HUES6 (cell line): ENCODE measurements at regions not wholly inside any gene's neighbourhood (a gene's known extent, or its start where the extent isn't known, plus 50 kb on each side); places are given as distances from the start of the nearest gene placed in this dataset.

ENCODE experiments used
- H3K27ac ChIP-seq: 2 replicates; pipeline ENCODE4 v1.7.0; 2013; ENCODE audit warnings: low read depth, mild to moderate bottlenecking, low read length, inconsistent platforms
- H3K27me3 ChIP-seq: 2 replicates; pipeline ENCODE4 v1.6.1; 2013; ENCODE audit warnings: low read length; ENCODE audit not compliant: control insufficient read depth, insufficient read depth
- H3K36me3 ChIP-seq: 2 replicates; pipeline ENCODE4 v1.6.1; 2013; ENCODE audit warnings: low read length; ENCODE audit not compliant: control insufficient read depth, insufficient read depth
- H3K4me1 ChIP-seq: 2 replicates; pipeline ENCODE4 v1.6.1; 2013; ENCODE audit warnings: low read length; ENCODE audit not compliant: control insufficient read depth, insufficient read depth
- H3K4me3 ChIP-seq: 2 replicates; pipeline ENCODE4 v1.5.1; 2013; ENCODE audit warnings: low read depth, low read length
- H3K9ac ChIP-seq: one replicate; pipeline ENCODE4 v1.6.1; 2013; ENCODE audit warnings: mild to moderate bottlenecking, low read length
- H3K9me3 ChIP-seq: 2 replicates; pipeline ENCODE4 v1.6.1; 2013; ENCODE audit warnings: low read depth, low read length; ENCODE audit not compliant: control insufficient read depth, insufficient read depth

GRCh38 chr1:81165963-81166362 is 634.8 kb upstream of the ADGRL2 start:
- no peak overlapping the region for H3K27ac ChIP-seq
- H3K9ac ChIP-seq: no peak overlapping the region
- H3K27me3 ChIP-seq: no peaks in the 10 kb centered on the region
- H3K9me3 ChIP-seq: peaks cover 9% of the 10 kb centered on the region; the same call in 1 of the 2 replicates
- H3K4me3 ChIP-seq: no peak overlapping the region
- no peaks in the 10 kb centered on the region for H3K36me3 ChIP-seq
- no peaks in the 10 kb centered on the region for H3K4me1 ChIP-seq

GRCh38 chr1:81160696-81161095 is 640.0 kb upstream of the ADGRL2 start:
- no peaks in the 10 kb centered on the region for H3K9me3 ChIP-seq
- H3K4me1 ChIP-seq: peaks cover 6% of the 10 kb centered on the region; the same call in 1 of the 2 replicates
- no peak overlapping the region for H3K9ac ChIP-seq
- no peak overlapping the region for H3K4me3 ChIP-seq
- no peaks in the 10 kb centered on the region for H3K27me3 ChIP-seq
- no peaks in the 10 kb centered on the region for H3K36me3 ChIP-seq
- H3K27ac ChIP-seq: no peak overlapping the region

GRCh38 chr1:81158592-81158991 is 642.1 kb upstream of the ADGRL2 start:
- Histone ChIP-seq H3K36me3 (no peaks in the 10 kb centered on the region), H3K27me3 (no peaks in the 10 kb centered on the region), H3K9me3 (no peaks in the 10 kb centered on the region), H3K27ac (no peak overlapping the region), H3K4me1 (peaks cover 9% of the 10 kb centered on the region; the same call in 1 of the 2 replicates), H3K9ac (no peak overlapping the region), H3K4me3 (no peak overlapping the region)

- Histone ChIP-seq H3K9ac (no peak overlapping the region), H3K27ac (no peak overlapping the region), H3K4me3 (no peak overlapping the region), H3K9me3 (no peaks in the 10 kb centered on the region), H3K4me1 (peaks cover 9% of the 10 kb centered on the region; the same call in 1 of the 2 replicates), H3K36me3 (no peaks in the 10 kb centered on the region), H3K27me3 (no peaks in the 10 kb centered on the region)
These were observed 643.0 kb upstream of the ADGRL2 start for GRCh38 chr1:81157686-81158085.

GRCh38 chr1:81156887-81157286 is 643.8 kb upstream of the ADGRL2 start:
- no peaks in the 10 kb centered on the region for H3K9me3 ChIP-seq
- no peak overlapping the region for H3K27ac ChIP-seq
- H3K27me3 ChIP-seq: no peaks in the 10 kb centered on the region
- H3K9ac ChIP-seq: no peak overlapping the region
- peaks cover 9% of the 10 kb centered on the region; the same call in 1 of the 2 replicates for H3K4me1 ChIP-seq
- no peaks in the 10 kb centered on the region for H3K36me3 ChIP-seq
- no peak overlapping the region for H3K4me3 ChIP-seq

- Histone ChIP-seq H3K4me3 (no peak overlapping the region), H3K9ac (no peak overlapping the region), H3K4me1 (peaks cover 9% of the 10 kb centered on the region; the same call in 1 of the 2 replicates), H3K9me3 (no peaks in the 10 kb centered on the region), H3K27ac (no peak overlapping the region), H3K36me3 (no peaks in the 10 kb centered on the region), H3K27me3 (no peaks in the 10 kb centered on the region)
These were observed 645.6 kb upstream of the ADGRL2 start for GRCh38 chr1:81155131-81155530.

GRCh38 chr1:81151206-81151605 is 649.5 kb upstream of the ADGRL2 start:
- H3K27ac ChIP-seq: no peak overlapping the region
- H3K9me3 ChIP-seq: no peaks in the 10 kb centered on the region
- H3K9ac ChIP-seq: no peak overlapping the region
- no peaks in the 10 kb centered on the region for H3K36me3 ChIP-seq
- H3K4me3 ChIP-seq: no peak overlapping the region
- H3K27me3 ChIP-seq: no peaks in the 10 kb centered on the region
- 0 out of 2 replicates have a peak, but pooled peaks cover 3% of the 10 kb centered on the region for H3K4me1 ChIP-seq

- H3K9ac ChIP-seq: no peak overlapping the region
- no peaks in the 10 kb centered on the region for H3K27me3 ChIP-seq
- H3K4me1 ChIP-seq: 0 out of 2 replicates have a peak, but pooled peaks cover 6% of the 10 kb centered on the region
- no peak overlapping the region for H3K27ac ChIP-seq
- no peaks in the 10 kb centered on the region for H3K36me3 ChIP-seq
- H3K4me3 ChIP-seq: no peak overlapping the region
- no peaks in the 10 kb centered on the region for H3K9me3 ChIP-seq
These were observed 650.9 kb upstream of the ADGRL2 start for GRCh38 chr1:81149649-81150325.

GRCh38 chr1:81144240-81144825 is 656.4 kb upstream of the ADGRL2 start:
- no peaks in the 10 kb centered on the region for H3K27me3 ChIP-seq
- H3K4me3 ChIP-seq: no peak overlapping the region
- peaks cover 12% of the 10 kb centered on the region; the same call in 1 of the 2 replicates for H3K4me1 ChIP-seq
- H3K9me3 ChIP-seq: peaks cover 10% of the 10 kb centered on the region
- H3K9ac ChIP-seq: no peak overlapping the region
- no peak overlapping the region for H3K27ac ChIP-seq
- H3K36me3 ChIP-seq: no peaks in the 10 kb centered on the region

- no peak overlapping the region for H3K9ac ChIP-seq
These were observed 658.5 kb upstream of the ADGRL2 start for GRCh38 chr1:81142099-81142826.

GRCh38 chr1:81135524-81135923 is 665.2 kb upstream of the ADGRL2 start:
- no peak overlapping the region for H3K9ac ChIP-seq
- no peaks in the 10 kb centered on the region for H3K36me3 ChIP-seq
- H3K27ac ChIP-seq: no peak overlapping the region
- H3K4me3 ChIP-seq: no peak overlapping the region
- H3K27me3 ChIP-seq: no peaks in the 10 kb centered on the region
- peaks cover under 1% of the 10 kb centered on the region; the same call in 1 of the 2 replicates for H3K9me3 ChIP-seq
- 0 out of 2 replicates have a peak, but pooled peaks cover 2% of the 10 kb centered on the region for H3K4me1 ChIP-seq

More at GRCh38 chr1:81142099-81142826, 658.5 kb upstream of the ADGRL2 start:
- Histone ChIP-seq H3K27ac (no peak overlapping the region), H3K4me3 (no peak overlapping the region), H3K36me3 (no peaks in the 10 kb centered on the region), H3K27me3 (no peaks in the 10 kb centered on the region), H3K9me3 (peaks cover 10% of the 10 kb centered on the region), H3K4me1 (peaks cover 12% of the 10 kb centered on the region; the same call in 1 of the 2 replicates)
